Breast epithelium (tissue), 3 donors: ENCODE measurements at regions not wholly inside any gene's neighbourhood (a gene's known extent, or its start where the extent isn't known, plus 50 kb on each side); places are given as distances from the start of the nearest gene placed in this dataset.

Source experiments
- CTCF ChIP-seq, 3 donors: fragments of 450-650 bp; IDR thresholded peaks; one replicate each; pipeline ENCODE4 v1.5.1; 2016 to 2017; ENCODE audit warnings: antibody characterized with exemption in 3 of 3, mild to moderate bottlenecking in 3 of 3, moderate library complexity in 3 of 3
- POLR2A ChIP-seq: fragments of 450-650 bp; IDR thresholded peaks from one replicate; pipeline ENCODE4 v1.6.1; 2016; ENCODE audit warnings: antibody characterized with exemption, mild to moderate bottlenecking, moderate library complexity

- TF ChIP-seq CTCF (IDR thresholded peaks at IDR 0.05) (no peak), POLR2A (no peak)
Observed at GRCh38 chr1:56174176-56174885, 405.0 kb downstream of the PLPP3 start.
